HG02885 (cell line): ENCODE measurements at regions not wholly inside any gene's neighbourhood (a gene's known extent, or its start where the extent isn't known, plus 50 kb on each side); places are given as distances from the start of the nearest gene placed in this dataset.

ENCODE experiments used
- ATAC-seq: cut with Tn5 transposase; IDR thresholded peaks from one replicate; pipeline ENCODE4 v1.9.1; 2021; ENCODE audit warnings: mild to moderate bottlenecking; ENCODE audit not compliant: unreplicated experiment, poor library complexity

GRCh38 chr3:83715307-83715706, 1243.5 kb upstream of the CADM2 start:
- no peak for ATAC-seq

- no peak for ATAC-seq
Observed at GRCh38 chr3:83729576-83729975, 1229.2 kb upstream of the CADM2 start.

GRCh38 chr3:83734656-83735055, 1224.1 kb upstream of the CADM2 start:
- ATAC-seq, result no peak

GRCh38 chr3:83738202-83738601, 1220.6 kb upstream of the CADM2 start:
- ATAC-seq, result no peak

GRCh38 chr3:83740504-83740903, 1218.3 kb upstream of the CADM2 start:
- ATAC-seq, result no peak

GRCh38 chr3:83765956-83766355, 1192.8 kb upstream of the CADM2 start:
- no peak for ATAC-seq

- ATAC-seq, result no peak
Observed at GRCh38 chr3:83769791-83770663, 1188.8 kb upstream of the CADM2 start.

GRCh38 chr3:83770664-83771402, 1188.0 kb upstream of the CADM2 start:
- ATAC-seq, result no peak

GRCh38 chr3:83802801-83803200, 1156.0 kb upstream of the CADM2 start:
- ATAC-seq, result no peak

GRCh38 chr3:83807511-83807910, 1151.3 kb upstream of the CADM2 start:
- ATAC-seq, result no peak

GRCh38 chr3:83813176-83813575, 1145.6 kb upstream of the CADM2 start:
- ATAC-seq, result no peak

GRCh38 chr3:83816653-83817052, 1142.1 kb upstream of the CADM2 start:
- no peak for ATAC-seq

- ATAC-seq, result no peak
Observed at GRCh38 chr3:83821506-83821905, 1137.3 kb upstream of the CADM2 start.

- no peak for ATAC-seq
Observed at GRCh38 chr3:83823095-83823494, 1135.7 kb upstream of the CADM2 start.

GRCh38 chr3:83835040-83835439, 1123.7 kb upstream of the CADM2 start:
- no peak for ATAC-seq

- ATAC-seq, result no peak
Observed at GRCh38 chr3:83842511-83842910, 1116.3 kb upstream of the CADM2 start.

- no peak for ATAC-seq
Observed at GRCh38 chr3:83843716-83844115, 1115.1 kb upstream of the CADM2 start.

- no peak for ATAC-seq
Observed at GRCh38 chr3:83849106-83849730, 1109.6 kb upstream of the CADM2 start.

GRCh38 chr3:83863380-83863779, 1095.4 kb upstream of the CADM2 start:
- no peak for ATAC-seq

GRCh38 chr3:83868909-83869567, 1089.8 kb upstream of the CADM2 start:
- ATAC-seq, result no peak

- no peak for ATAC-seq
Observed at GRCh38 chr3:83873550-83873949, 1085.2 kb upstream of the CADM2 start.
